ENCODE measurements at regions not wholly inside any gene's neighbourhood (a gene's known extent, or its start where the extent isn't known, plus 50 kb on each side); places are given as distances from the start of the nearest gene placed in this dataset.

- no peak for DNase-seq
Observed at GRCh38 chr1:114219172-114219868, 65.7 kb upstream of the SYT6 start.

- DNase-seq = no peak
Observed at GRCh38 chr1:114218361-114219171, 64.9 kb upstream of the SYT6 start.

GRCh38 chr1:114216431-114217173, 62.9 kb upstream of the SYT6 start:
- no peak for DNase-seq

GRCh38 chr1:114215436-114215835, 61.8 kb upstream of the SYT6 start:
- DNase-seq = no peak

GRCh38 chr1:114214016-114214415, 60.3 kb upstream of the SYT6 start:
- DNase-seq = no peak

- DNase-seq = no peak
Observed at GRCh38 chr1:114209971-114210370, 56.3 kb upstream of the SYT6 start.

- DNase-seq = no peak
Observed at GRCh38 chr1:114208714-114209113, 55.0 kb upstream of the SYT6 start.

GRCh38 chr1:114208106-114208505, 54.4 kb upstream of the SYT6 start:
- DNase-seq = no peak

- no peak for DNase-seq
Observed at GRCh38 chr1:114207635-114208034, 54.0 kb upstream of the SYT6 start.

GRCh38 chr1:114206392-114206791, 52.7 kb upstream of the SYT6 start:
- no peak for DNase-seq

- DNase-seq = no peak
Observed at GRCh38 chr1:114203595-114204128, 50.0 kb upstream of the SYT6 start.

Measured in hematopoietic multipotent progenitor cell treated with erythropoietin and hydrocortisone succinate and interleukin-3 and kit ligand, for 6 days (in vitro differentiated cells).